Epithelial cell of proximal tubule (primary cell): ENCODE measurements at regions not wholly inside any gene's neighbourhood (a gene's known extent, or its start where the extent isn't known, plus 50 kb on each side); places are given as distances from the start of the nearest gene placed in this dataset.
"Not testable (repeated sequence)": the region's sequence is repeated elsewhere in the genome, so short reads cannot be mapped to it uniquely, and the experiment has no call there.

ENCODE experiments used
- DNase-seq: peaks from one replicate; pipeline ENCODE4 v3.0.0-alpha.2; 2011; ENCODE audit warnings: low read depth
- H3K4me3 ChIP-seq: 2 replicates; pipeline ENCODE4 v1.5.1; 2011; ENCODE audit warnings: low read depth, mild to moderate bottlenecking, low read length
- CTCF ChIP-seq: conservative IDR thresholded peaks from 2 replicates; pipeline ENCODE4 v1.5.1; 2012; ENCODE audit warnings: low read depth, mild to moderate bottlenecking, low read length

GRCh38 chr15:91431041-91431715 is 331.1 kb downstream of the SV2B start:
- no peak overlapping the region for H3K4me3 ChIP-seq
- TF ChIP-seq CTCF, result no peak
- no peak for DNase-seq

- DNase-seq, result no peak
- H3K4me3 ChIP-seq, result no peak overlapping the region
- no peak for TF ChIP-seq CTCF
Observed at GRCh38 chr15:91435113-91435512, 335.1 kb downstream of the SV2B start.

- no peak for DNase-seq
- no peak for TF ChIP-seq CTCF
- H3K4me3 ChIP-seq, result no peak overlapping the region
Observed at GRCh38 chr15:91444656-91445055, 344.6 kb downstream of the SV2B start.

- no peak overlapping the region for H3K4me3 ChIP-seq
- no peak for DNase-seq
- no peak for TF ChIP-seq CTCF
Observed at GRCh38 chr15:91445695-91446228, 345.7 kb downstream of the SV2B start.

GRCh38 chr15:91447991-91448644 is 348.1 kb downstream of the SV2B start:
- no peak for DNase-seq
- no peak for TF ChIP-seq CTCF
- H3K4me3 ChIP-seq, result no peak overlapping the region

GRCh38 chr15:91453376-91453775 is 353.3 kb downstream of the SV2B start:
- not testable (repeated sequence) for DNase-seq, H3K4me3 ChIP-seq

GRCh38 chr15:91456251-91456718 is 356.2 kb downstream of the SV2B start:
- peak; percentile 78 for DNase-seq
- H3K4me3 ChIP-seq, result no peak overlapping the region
- TF ChIP-seq CTCF, result no peak
